HEK293 (cell line): ENCODE measurements at regions not wholly inside any gene's neighbourhood (a gene's known extent, or its start where the extent isn't known, plus 50 kb on each side); places are given as distances from the start of the nearest gene placed in this dataset.

Source experiments
- CTCF ChIA-PET: fragments of 350-600 bp; formaldehyde crosslinking; extraction: SDS; loops from one replicate; lab custom pipeline; 2021; ENCODE audit warnings: antibody characterized with exemption; lab: Yijun Ruan, JAX
- POLR2A ChIA-PET: fragments of 300-600 bp; formaldehyde crosslinking; extraction: SDS; loops from one replicate; lab custom pipeline; 2020; ENCODE audit warnings: antibody characterized with exemption, inconsistent platforms; lab: Yijun Ruan, JAX
- H3K27ac ChIP-seq: fragments of 200-500 bp; sonication (Bioruptor generic); 2 replicates; pipeline ENCODE4 v1.5.1; 2014; ENCODE audit warnings: low read depth, low read length, control low read depth, inconsistent platforms; ENCODE audit errors: extremely low read depth
- H3K36me3 ChIP-seq, 2 experiments: fragments of 200-500 bp in 1 of 2; sonication (Bioruptor generic) in 1 of 2; 1 replicate in 1 of 2; 2 replicates in 1 of 2; pipeline ENCODE4 v1.5.1; 2014 to 2017; ENCODE audit warnings: inconsistent platforms in 2 of 2, low read length in 2 of 2; ENCODE audit not compliant: control insufficient read depth in 2 of 2, insufficient read depth in 1 of 2
- H3K4me1 ChIP-seq: fragments of 200-500 bp; sonication (Bioruptor generic); 2 replicates; pipeline ENCODE4 v1.5.1; 2014; ENCODE audit warnings: mild to moderate bottlenecking, low read length, inconsistent platforms; ENCODE audit not compliant: control insufficient read depth, insufficient read depth
- H3K4me3 ChIP-seq: 2 replicates; pipeline ENCODE4 v1.5.1; 2011; ENCODE audit warnings: low read depth, mild to moderate bottlenecking, control low read depth, low read length, moderate library complexity
- H3K9me3 ChIP-seq: fragments of 200-500 bp; sonication (Bioruptor generic); 2 replicates; pipeline ENCODE4 v1.5.1; 2014; ENCODE audit warnings: low read depth, low read length, inconsistent platforms; ENCODE audit not compliant: control insufficient read depth, insufficient read depth
- FEZF1 ChIP-seq: fragments of 450-650 bp; formaldehyde crosslinking; IDR thresholded peaks from 2 replicates; pipeline ENCODE4 v1.5.1; 2016; ENCODE audit warnings: missing biosample characterization, missing genetic modification characterization
- MYNN ChIP-seq: fragments of 450-650 bp; formaldehyde crosslinking; IDR thresholded peaks from 2 replicates; pipeline ENCODE4 v1.5.1; 2016; ENCODE audit warnings: missing biosample characterization, missing genetic modification characterization, borderline replicate concordance
- PRDM1 ChIP-seq: fragments of 450-650 bp; formaldehyde crosslinking; IDR thresholded peaks from 2 replicates; pipeline ENCODE4; 2016; ENCODE audit warnings: missing biosample characterization, missing genetic modification characterization
- TCF7L2 ChIP-seq: IDR thresholded peaks from 2 replicates; pipeline ENCODE4 v1.6.1; 2011; ENCODE audit warnings: low read depth, mild to moderate bottlenecking, inconsistent platforms, low read length, moderate library complexity, borderline replicate concordance
- ZBTB20 ChIP-seq: fragments of 450-650 bp; formaldehyde crosslinking; IDR thresholded peaks from 2 replicates; pipeline ENCODE4 v1.5.1; 2016; ENCODE audit warnings: missing biosample characterization, missing genetic modification characterization
- ZFP41 ChIP-seq: fragments of 450-650 bp; formaldehyde crosslinking; IDR thresholded peaks from 2 replicates; pipeline ENCODE4 v1.5.1; 2016; ENCODE audit warnings: missing biosample characterization, missing genetic modification characterization, borderline replicate concordance
- ZNF23 ChIP-seq: fragments of 450-650 bp; formaldehyde crosslinking; IDR thresholded peaks from 2 replicates; pipeline ENCODE4 v1.5.1; 2016; ENCODE audit warnings: missing biosample characterization, missing genetic modification characterization, borderline replicate concordance
- ZNF248 ChIP-seq: fragments of 450-650 bp; formaldehyde crosslinking; IDR thresholded peaks from 2 replicates; pipeline ENCODE4 v1.5.1; 2017; ENCODE audit warnings: missing biosample characterization, missing genetic modification characterization
- ZNF266 ChIP-seq: fragments of 450-650 bp; formaldehyde crosslinking; IDR thresholded peaks from 2 replicates; pipeline ENCODE4 v1.5.1; 2016; ENCODE audit warnings: missing biosample characterization, missing genetic modification characterization, low read depth
- ZNF571 ChIP-seq: fragments of 450-650 bp; formaldehyde crosslinking; IDR thresholded peaks from 2 replicates; pipeline ENCODE4 v1.5.0; 2017; ENCODE audit warnings: missing biosample characterization, missing genetic modification characterization
- ZNF624 ChIP-seq: fragments of 450-650 bp; formaldehyde crosslinking; IDR thresholded peaks from 2 replicates; pipeline ENCODE4 v1.5.1; 2017; ENCODE audit warnings: missing biosample characterization, missing genetic modification characterization
- ZNF639 ChIP-seq: fragments of 450-650 bp; formaldehyde crosslinking; IDR thresholded peaks from 2 replicates; pipeline ENCODE4 v1.5.1; 2016; ENCODE audit warnings: missing biosample characterization, missing genetic modification characterization
- ZNF654 ChIP-seq: fragments of 450-650 bp; formaldehyde crosslinking; IDR thresholded peaks from 2 replicates; pipeline ENCODE4 v1.5.1; 2016; ENCODE audit warnings: low read depth, missing biosample characterization, missing genetic modification characterization
- TF ChIP-seq, protein P1 (sequence below): fragments of 450-650 bp; formaldehyde crosslinking; conservative IDR thresholded peaks from 2 replicates; pipeline ENCODE4 v1.5.1; 2016; ENCODE audit warnings: low read depth, missing biosample characterization, missing genetic modification characterization
- TF ChIP-seq, protein P2 (sequence below): fragments of 450-650 bp; formaldehyde crosslinking; IDR thresholded peaks from 2 replicates; pipeline ENCODE4 v1.5.1; 2016; ENCODE audit warnings: missing biosample characterization, missing genetic modification characterization
- TF ChIP-seq, protein P3 (sequence below): fragments of 450-650 bp; formaldehyde crosslinking; IDR thresholded peaks from 2 replicates; pipeline ENCODE4 v1.5.1; 2016; ENCODE audit warnings: missing biosample characterization, missing genetic modification characterization, borderline replicate concordance
- TF ChIP-seq, protein P4 (sequence below): fragments of 450-650 bp; formaldehyde crosslinking; IDR thresholded peaks from 2 replicates; pipeline ENCODE4 v1.5.1; 2016; ENCODE audit warnings: missing biosample characterization, missing genetic modification characterization

GRCh38 chr3:55178336-55178735, 250.5 kb upstream of the LRTM1 start:
- no peaks in the 10 kb centered on the region for H3K4me1 ChIP-seq
- H3K4me3 ChIP-seq, result no peak overlapping the region
- H3K36me3 ChIP-seq, result no peaks in the 10 kb centered on the region
- CTCF ChIA-PET, result no interaction called here
- H3K9me3 ChIP-seq, result no peaks in the 10 kb centered on the region
- TF ChIP-seq MYNN (tag by site-specific recombination) (no peak), ZNF571 (tag by site-specific recombination) (no peak), ZNF639 (tag by site-specific recombination) (no peak), ZNF624 (tag by site-specific recombination) (no peak), ZNF654 (tag by site-specific recombination) (no peak), PRDM1 (no peak), FEZF1 (no peak)
- TF ChIP-seq, protein P1, sequence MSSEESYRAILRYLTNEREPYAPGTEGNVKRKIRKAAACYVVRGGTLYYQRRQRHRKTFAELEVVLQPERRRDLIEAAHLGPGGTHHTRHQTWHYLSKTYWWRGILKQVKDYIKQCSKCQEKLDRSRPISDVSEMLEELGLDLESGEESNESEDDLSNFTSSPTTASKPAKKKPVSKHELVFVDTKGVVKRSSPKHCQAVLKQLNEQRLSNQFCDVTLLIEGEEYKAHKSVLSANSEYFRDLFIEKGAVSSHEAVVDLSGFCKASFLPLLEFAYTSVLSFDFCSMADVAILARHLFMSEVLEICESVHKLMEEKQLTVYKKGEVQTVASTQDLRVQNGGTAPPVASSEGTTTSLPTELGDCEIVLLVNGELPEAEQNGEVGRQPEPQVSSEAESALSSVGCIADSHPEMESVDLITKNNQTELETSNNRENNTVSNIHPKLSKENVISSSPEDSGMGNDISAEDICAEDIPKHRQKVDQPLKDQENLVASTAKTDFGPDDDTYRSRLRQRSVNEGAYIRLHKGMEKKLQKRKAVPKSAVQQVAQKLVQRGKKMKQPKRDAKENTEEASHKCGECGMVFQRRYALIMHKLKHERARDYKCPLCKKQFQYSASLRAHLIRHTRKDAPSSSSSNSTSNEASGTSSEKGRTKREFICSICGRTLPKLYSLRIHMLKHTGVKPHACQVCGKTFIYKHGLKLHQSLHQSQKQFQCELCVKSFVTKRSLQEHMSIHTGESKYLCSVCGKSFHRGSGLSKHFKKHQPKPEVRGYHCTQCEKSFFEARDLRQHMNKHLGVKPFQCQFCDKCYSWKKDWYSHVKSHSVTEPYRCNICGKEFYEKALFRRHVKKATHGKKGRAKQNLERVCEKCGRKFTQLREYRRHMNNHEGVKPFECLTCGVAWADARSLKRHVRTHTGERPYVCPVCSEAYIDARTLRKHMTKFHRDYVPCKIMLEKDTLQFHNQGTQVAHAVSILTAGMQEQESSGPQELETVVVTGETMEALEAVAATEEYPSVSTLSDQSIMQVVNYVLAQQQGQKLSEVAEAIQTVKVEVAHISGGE (tag by site-specific recombination), result no peak
- TF ChIP-seq, all 188 proteins: peak for 0
- no peak overlapping the region for H3K27ac ChIP-seq
- POLR2A ChIA-PET, result no interaction called here

GRCh38 chr3:55177749-55178148, 249.9 kb upstream of the LRTM1 start:
- TF ChIP-seq ZNF23, result no peak
- no peak for TF ChIP-seq ZNF266 (tag by site-specific recombination)
- TF ChIP-seq TCF7L2, result no peak
- no peak for TF ChIP-seq ZNF248 (tag by site-specific recombination)
- no peak for TF ChIP-seq ZFP41 (tag by site-specific recombination)
- TF ChIP-seq, protein P2, sequence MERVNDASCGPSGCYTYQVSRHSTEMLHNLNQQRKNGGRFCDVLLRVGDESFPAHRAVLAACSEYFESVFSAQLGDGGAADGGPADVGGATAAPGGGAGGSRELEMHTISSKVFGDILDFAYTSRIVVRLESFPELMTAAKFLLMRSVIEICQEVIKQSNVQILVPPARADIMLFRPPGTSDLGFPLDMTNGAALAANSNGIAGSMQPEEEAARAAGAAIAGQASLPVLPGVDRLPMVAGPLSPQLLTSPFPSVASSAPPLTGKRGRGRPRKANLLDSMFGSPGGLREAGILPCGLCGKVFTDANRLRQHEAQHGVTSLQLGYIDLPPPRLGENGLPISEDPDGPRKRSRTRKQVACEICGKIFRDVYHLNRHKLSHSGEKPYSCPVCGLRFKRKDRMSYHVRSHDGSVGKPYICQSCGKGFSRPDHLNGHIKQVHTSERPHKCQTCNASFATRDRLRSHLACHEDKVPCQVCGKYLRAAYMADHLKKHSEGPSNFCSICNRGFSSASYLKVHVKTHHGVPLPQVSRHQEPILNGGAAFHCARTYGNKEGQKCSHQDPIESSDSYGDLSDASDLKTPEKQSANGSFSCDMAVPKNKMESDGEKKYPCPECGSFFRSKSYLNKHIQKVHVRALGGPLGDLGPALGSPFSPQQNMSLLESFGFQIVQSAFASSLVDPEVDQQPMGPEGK (tag by site-specific recombination), result no peak
- TF ChIP-seq, protein P3, sequence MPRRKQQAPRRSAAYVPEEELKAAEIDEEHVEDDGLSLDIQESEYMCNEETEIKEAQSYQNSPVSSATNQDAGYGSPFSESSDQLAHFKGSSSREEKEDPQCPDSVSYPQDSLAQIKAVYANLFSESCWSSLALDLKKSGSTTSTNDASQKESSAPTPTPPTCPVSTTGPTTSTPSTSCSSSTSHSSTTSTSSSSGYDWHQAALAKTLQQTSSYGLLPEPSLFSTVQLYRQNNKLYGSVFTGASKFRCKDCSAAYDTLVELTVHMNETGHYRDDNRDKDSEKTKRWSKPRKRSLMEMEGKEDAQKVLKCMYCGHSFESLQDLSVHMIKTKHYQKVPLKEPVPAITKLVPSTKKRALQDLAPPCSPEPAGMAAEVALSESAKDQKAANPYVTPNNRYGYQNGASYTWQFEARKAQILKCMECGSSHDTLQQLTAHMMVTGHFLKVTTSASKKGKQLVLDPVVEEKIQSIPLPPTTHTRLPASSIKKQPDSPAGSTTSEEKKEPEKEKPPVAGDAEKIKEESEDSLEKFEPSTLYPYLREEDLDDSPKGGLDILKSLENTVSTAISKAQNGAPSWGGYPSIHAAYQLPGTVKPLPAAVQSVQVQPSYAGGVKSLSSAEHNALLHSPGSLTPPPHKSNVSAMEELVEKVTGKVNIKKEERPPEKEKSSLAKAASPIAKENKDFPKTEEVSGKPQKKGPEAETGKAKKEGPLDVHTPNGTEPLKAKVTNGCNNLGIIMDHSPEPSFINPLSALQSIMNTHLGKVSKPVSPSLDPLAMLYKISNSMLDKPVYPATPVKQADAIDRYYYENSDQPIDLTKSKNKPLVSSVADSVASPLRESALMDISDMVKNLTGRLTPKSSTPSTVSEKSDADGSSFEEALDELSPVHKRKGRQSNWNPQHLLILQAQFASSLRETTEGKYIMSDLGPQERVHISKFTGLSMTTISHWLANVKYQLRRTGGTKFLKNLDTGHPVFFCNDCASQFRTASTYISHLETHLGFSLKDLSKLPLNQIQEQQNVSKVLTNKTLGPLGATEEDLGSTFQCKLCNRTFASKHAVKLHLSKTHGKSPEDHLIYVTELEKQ (tag by site-specific recombination), result no peak
- TF ChIP-seq, protein P4, sequence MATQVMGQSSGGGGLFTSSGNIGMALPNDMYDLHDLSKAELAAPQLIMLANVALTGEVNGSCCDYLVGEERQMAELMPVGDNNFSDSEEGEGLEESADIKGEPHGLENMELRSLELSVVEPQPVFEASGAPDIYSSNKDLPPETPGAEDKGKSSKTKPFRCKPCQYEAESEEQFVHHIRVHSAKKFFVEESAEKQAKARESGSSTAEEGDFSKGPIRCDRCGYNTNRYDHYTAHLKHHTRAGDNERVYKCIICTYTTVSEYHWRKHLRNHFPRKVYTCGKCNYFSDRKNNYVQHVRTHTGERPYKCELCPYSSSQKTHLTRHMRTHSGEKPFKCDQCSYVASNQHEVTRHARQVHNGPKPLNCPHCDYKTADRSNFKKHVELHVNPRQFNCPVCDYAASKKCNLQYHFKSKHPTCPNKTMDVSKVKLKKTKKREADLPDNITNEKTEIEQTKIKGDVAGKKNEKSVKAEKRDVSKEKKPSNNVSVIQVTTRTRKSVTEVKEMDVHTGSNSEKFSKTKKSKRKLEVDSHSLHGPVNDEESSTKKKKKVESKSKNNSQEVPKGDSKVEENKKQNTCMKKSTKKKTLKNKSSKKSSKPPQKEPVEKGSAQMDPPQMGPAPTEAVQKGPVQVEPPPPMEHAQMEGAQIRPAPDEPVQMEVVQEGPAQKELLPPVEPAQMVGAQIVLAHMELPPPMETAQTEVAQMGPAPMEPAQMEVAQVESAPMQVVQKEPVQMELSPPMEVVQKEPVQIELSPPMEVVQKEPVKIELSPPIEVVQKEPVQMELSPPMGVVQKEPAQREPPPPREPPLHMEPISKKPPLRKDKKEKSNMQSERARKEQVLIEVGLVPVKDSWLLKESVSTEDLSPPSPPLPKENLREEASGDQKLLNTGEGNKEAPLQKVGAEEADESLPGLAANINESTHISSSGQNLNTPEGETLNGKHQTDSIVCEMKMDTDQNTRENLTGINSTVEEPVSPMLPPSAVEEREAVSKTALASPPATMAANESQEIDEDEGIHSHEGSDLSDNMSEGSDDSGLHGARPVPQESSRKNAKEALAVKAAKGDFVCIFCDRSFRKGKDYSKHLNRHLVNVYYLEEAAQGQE (tag by site-specific recombination), result no peak
- TF ChIP-seq ZBTB20 (tag by site-specific recombination), result no peak
- Histone ChIP-seq H3K36me3 (no peaks in the 10 kb centered on the region), H3K9me3 (no peaks in the 10 kb centered on the region), H3K4me3 (no peak overlapping the region), H3K4me1 (no peaks in the 10 kb centered on the region), H3K27ac (no peak overlapping the region)
- ChIA-PET POLR2A (no interaction called here), CTCF (interaction anchor here (0.7 kb wide), 1 partner anchor 1317 kb away, joined by 4 read pairs; no protein-coding TSS in a partner anchor)
